ENCODE measurements at regions not wholly inside any gene's neighbourhood (a gene's known extent, or its start where the extent isn't known, plus 50 kb on each side); places are given as distances from the start of the nearest gene placed in this dataset.
A peak's percentile ranks its signal among the peaks of the same experiment; 100 is the strongest.

DNA sequence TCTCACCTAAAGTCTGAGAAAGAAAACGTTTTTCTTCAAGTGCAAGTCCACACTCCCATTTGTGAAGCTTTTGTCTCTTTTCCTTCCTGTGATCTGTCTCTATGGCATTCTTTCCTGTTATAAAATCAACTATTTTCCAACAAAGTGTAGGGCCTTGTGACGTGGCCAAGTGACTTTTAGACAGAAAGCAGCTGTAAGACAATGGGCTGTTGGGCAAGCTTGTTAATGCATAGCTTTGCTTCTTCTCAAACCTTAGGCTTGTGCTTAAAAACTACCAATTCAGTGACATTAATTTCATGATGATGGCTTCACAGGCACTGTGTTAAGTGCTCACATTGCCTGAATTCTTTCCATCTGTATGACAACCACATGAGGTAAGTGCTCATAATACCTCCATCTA is 83.5 kb downstream of the VCY1B start:
- Mint-ChIP-seq H3K9me3 (no peaks in the 10 kb centered on the region), H3K27me3 (no peaks in the 10 kb centered on the region), H3K27ac (no peak overlapping the region), H3K4me3 (no peak overlapping the region), H3K36me3 (no peaks in the 10 kb centered on the region), H3K4me1 (ENCODE audit: low read depth) (peaks cover 4% of the 10 kb centered on the region)
- intact Hi-C loops (cut with micrococcal nuclease): no loop called here
- POLR2A ChIA-PET: no interaction called here
- no peak for DNase-seq
- CTCF ChIA-PET: no interaction called here

DNA sequence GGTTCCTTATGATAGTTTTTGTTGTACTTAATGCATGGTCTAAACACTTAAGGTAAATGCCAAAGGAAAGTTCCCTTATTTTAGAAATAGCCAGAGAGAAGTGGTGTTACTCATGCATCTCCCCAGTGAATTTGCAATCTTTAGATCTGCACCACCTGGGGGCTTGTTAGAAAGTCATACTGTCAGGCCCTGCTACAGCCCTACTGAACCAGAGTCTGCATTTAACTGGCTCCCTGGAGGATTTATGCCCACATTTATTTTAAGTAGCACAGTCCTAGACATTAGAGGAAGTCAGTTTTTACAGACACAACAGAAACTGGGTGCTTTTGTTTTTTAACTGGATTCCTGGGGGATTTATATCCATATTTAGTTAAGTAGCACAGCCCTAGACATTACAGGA is 89.6 kb downstream of the VCY1B start:
- H3K4me3 Mint-ChIP-seq: no peak overlapping the region
- no peak for DNase-seq
- H3K27ac Mint-ChIP-seq: no peak overlapping the region
- H3K27me3 Mint-ChIP-seq: no peaks in the 10 kb centered on the region
- no peaks in the 10 kb centered on the region for H3K9me3 Mint-ChIP-seq
- CTCF ChIA-PET: no interaction called here
- POLR2A ChIA-PET: no interaction called here
- intact Hi-C loops (cut with micrococcal nuclease): no loop called here
- no peaks in the 10 kb centered on the region for H3K36me3 Mint-ChIP-seq
- peaks cover 4% of the 10 kb centered on the region for H3K4me1 Mint-ChIP-seq (ENCODE audit: low read depth)

DNA sequence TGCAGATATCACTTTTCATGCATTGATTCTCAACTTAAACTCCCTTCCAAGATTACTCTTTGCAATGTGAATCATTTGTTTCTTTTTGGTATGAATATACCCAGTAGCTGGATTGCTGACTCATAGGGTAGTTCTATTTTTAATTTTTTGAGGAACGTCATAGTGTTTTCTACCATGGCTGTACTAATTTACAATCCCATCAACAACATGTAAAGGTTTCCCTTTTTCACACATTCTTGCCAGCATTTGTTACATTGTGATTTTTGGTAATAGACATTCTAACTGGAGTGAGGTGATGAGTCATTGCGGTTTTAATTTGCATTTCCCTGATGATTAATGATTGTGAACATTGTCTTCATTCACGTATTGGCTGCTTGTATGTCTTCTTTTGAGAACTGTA is 126.7 kb downstream of the VCY1B start:
- Mint-ChIP-seq H3K36me3 (no peaks in the 10 kb centered on the region), H3K4me1 (ENCODE audit: low read depth) (peaks cover 11% of the 10 kb centered on the region), H3K9me3 (no peaks in the 10 kb centered on the region), H3K4me3 (peak overlapping the region; percentile 2), H3K27me3 (peaks cover 2% of the 10 kb centered on the region), H3K27ac (peak overlapping the region; percentile 14)
- ChIA-PET CTCF (no interaction called here), POLR2A (interaction anchor here (1.1 kb wide), 1 partner anchor 162 kb away, joined by 3 read pairs; no protein-coding TSS in a partner anchor)
- no peak for DNase-seq
- intact Hi-C loops (cut with micrococcal nuclease): loop anchor here (1.0 to 10.0 kb wide), 6 partner anchors 53 to 428 kb away; no protein-coding TSS in a partner anchor

DNA sequence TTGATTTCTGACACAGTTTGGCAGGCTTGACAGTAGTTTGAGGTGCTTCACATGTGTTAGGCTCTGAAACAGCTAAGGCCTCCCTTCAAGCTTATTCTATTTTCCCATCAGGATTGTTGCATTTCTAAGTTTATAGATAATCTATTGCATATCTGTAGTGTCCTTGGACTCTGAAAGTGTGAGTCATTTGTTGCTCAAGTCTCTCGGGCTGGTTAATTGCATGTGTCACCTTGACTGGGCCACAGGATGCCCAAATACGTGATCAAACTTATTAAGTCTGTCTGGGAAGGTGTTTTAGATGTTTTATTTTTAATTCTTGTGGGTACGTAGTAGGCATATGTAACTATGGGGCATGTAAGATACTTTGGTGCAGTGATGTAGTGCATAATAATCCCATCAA is 166.0 kb downstream of the VCY1B start:
- no peaks in the 10 kb centered on the region for H3K36me3 Mint-ChIP-seq
- no peaks in the 10 kb centered on the region for H3K27me3 Mint-ChIP-seq
- H3K4me3 Mint-ChIP-seq: no peak overlapping the region
- no peak for DNase-seq
- ChIA-PET POLR2A (no interaction called here), CTCF (no interaction called here)
- intact Hi-C loops (cut with micrococcal nuclease): no loop called here
- no peaks in the 10 kb centered on the region for H3K9me3 Mint-ChIP-seq
- no peaks in the 10 kb centered on the region for H3K4me1 Mint-ChIP-seq (ENCODE audit: low read depth)
- H3K27ac Mint-ChIP-seq: no peak overlapping the region

DNA sequence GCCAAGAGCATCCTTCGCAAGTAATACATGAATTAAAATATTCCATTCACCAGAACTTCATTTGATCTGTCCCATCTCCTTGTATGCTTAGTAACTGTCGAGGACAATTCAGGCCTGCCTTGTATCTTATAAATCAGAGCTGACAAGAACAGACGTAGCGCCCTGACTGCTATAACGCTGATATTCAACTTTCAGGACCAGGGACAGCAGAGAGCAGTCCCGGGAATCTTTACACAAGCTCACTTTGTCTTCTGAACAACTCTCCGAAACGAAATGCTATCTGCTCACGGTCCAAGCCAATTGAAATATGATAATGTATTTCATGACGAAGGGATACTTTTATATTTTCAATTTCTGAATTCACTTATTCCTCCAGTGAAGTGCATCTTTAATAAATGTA is 175.7 kb downstream of the VCY1B start:
- ChIA-PET POLR2A (no interaction called here), CTCF (no interaction called here)
- Mint-ChIP-seq H3K36me3 (no peaks in the 10 kb centered on the region), H3K27me3 (peaks cover 13% of the 10 kb centered on the region), H3K4me3 (no peak overlapping the region), H3K27ac (no peak overlapping the region), H3K4me1 (ENCODE audit: low read depth) (peaks cover 10% of the 10 kb centered on the region), H3K9me3 (no peaks in the 10 kb centered on the region)
- DNase-seq: no peak
- intact Hi-C loops (cut with micrococcal nuclease): no loop called here

DNA sequence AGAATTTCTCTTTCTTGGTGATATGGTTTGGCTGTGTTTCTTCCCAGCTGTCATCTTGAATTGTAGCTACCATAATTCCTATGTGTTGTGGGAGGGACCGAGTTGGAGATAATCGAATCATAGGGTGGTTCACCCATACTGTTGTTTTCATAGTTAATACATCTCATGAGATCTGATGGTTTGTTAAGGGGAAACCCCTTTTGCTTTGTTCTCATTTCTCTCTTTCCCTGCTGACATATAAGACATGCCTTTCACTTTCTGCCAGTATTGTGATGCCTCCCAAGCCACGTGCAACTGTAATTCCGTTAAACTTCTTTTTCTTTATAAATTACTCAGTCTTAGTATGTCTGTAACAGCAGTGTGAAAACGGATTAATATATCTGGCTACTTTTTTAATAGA is 179.0 kb downstream of the VCY1B start:
- peaks cover 10% of the 10 kb centered on the region for H3K27me3 Mint-ChIP-seq
- intact Hi-C loops (cut with micrococcal nuclease): loop anchor here (1.0 to 2.0 kb wide), 3 partner anchors 53 to 110 kb away; no protein-coding TSS in a partner anchor
- H3K36me3 Mint-ChIP-seq: no peaks in the 10 kb centered on the region
- CTCF ChIA-PET: no interaction called here
- POLR2A ChIA-PET: no interaction called here
- H3K4me1 Mint-ChIP-seq (ENCODE audit: low read depth): peaks cover 10% of the 10 kb centered on the region
- no peak overlapping the region for H3K27ac Mint-ChIP-seq
- peak; percentile 9 for DNase-seq
- H3K9me3 Mint-ChIP-seq: no peaks in the 10 kb centered on the region
- no peak overlapping the region for H3K4me3 Mint-ChIP-seq

DNA sequence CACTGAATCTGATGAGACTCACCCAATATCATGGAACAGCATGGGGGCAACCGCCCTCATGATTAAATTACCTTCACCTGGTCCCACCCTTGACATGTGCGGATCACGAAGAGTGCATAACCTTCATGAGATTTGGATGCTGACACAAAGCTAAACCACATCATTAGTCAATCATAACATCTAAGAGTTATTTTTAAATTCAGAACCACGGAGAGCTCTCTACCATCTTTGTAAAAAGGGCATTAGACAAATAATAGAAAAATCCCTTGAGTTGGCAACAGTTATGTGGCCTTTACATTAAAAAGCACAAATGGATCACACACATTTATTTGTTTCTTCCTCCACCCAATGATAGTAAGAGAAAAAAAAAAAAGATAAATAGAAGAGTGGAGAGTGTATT is 182.2 kb downstream of the VCY1B start:
- intact Hi-C loops (cut with micrococcal nuclease): no loop called here
- no peak for DNase-seq
- CTCF ChIA-PET: no interaction called here

DNA sequence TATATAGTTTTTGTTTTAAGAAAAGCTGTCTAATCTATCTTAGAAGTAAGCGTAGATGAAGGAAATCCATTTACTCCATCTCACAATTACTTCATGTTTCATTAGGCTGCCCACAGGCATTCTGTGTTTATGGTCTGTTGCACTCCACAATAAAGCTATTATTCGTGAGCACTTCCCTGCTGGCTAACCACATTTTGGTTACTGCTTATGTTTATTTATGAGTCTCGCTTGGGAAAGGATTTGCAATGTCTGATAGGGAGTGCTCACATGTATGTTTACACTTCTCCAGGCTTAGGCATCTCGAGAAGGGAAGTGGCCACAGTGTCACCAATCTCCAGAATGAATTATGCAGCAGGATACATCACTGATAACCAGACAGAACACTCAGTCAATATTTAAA is 190.9 kb downstream of the VCY1B start:
- ChIA-PET CTCF (no interaction called here), POLR2A (no interaction called here)
- H3K4me3 Mint-ChIP-seq: no peak overlapping the region
- DNase-seq: no peak
- no peaks in the 10 kb centered on the region for H3K27me3 Mint-ChIP-seq
- intact Hi-C loops (cut with micrococcal nuclease): no loop called here
- H3K27ac Mint-ChIP-seq: no peak overlapping the region
- no peaks in the 10 kb centered on the region for H3K9me3 Mint-ChIP-seq
- no peaks in the 10 kb centered on the region for H3K36me3 Mint-ChIP-seq
- peaks cover 2% of the 10 kb centered on the region for H3K4me1 Mint-ChIP-seq (ENCODE audit: low read depth)

More for the DNA sequence above, 182.2 kb downstream of the VCY1B start:
- H3K36me3 Mint-ChIP-seq: no peaks in the 10 kb centered on the region
- peaks cover 8% of the 10 kb centered on the region for H3K27me3 Mint-ChIP-seq
- POLR2A ChIA-PET: no interaction called here
- no peak overlapping the region for H3K4me3 Mint-ChIP-seq
- H3K4me1 Mint-ChIP-seq (ENCODE audit: low read depth): peaks cover 10% of the 10 kb centered on the region
- no peak overlapping the region for H3K27ac Mint-ChIP-seq
- no peaks in the 10 kb centered on the region for H3K9me3 Mint-ChIP-seq

DNA sequence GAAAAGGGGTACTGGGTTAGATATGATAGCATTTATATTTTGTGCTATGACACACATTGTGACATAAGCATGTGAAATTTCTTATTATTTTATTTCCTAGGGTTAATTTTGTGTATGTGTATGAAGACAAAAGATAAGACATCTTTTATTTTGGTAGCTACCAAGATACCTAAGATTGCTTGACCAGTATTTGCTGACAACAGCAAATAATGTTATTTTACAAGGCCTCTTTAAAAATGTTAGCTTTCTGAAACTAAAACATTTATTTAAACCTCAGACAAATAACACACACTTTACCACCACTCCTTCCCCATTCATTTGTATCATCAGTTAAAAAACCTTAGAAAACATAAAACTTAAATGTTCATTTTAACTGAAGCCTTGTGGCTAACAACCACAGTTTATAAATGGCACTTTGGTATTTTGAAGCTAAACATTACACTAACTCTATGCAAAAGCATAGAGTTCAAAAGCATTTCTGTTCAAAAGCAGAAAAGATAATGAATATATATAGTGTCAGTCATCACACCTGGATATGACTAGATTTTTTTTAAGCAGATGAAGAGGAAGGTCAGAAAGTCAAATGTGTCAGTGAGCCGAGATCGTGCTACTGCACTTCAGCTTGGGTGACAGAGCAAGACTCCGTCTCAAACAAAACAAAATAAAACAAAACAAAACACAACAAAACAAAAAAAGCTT is 193.0 kb downstream of the VCY1B start:
- H3K36me3 Mint-ChIP-seq: no peaks in the 10 kb centered on the region
- H3K27me3 Mint-ChIP-seq: no peaks in the 10 kb centered on the region
- intact Hi-C loops (cut with micrococcal nuclease): no loop called here
- no peak for DNase-seq
- no peak overlapping the region for H3K27ac Mint-ChIP-seq
- H3K9me3 Mint-ChIP-seq: no peaks in the 10 kb centered on the region
- no peak overlapping the region for H3K4me3 Mint-ChIP-seq
- H3K4me1 Mint-ChIP-seq (ENCODE audit: low read depth): peaks cover 2% of the 10 kb centered on the region
- ChIA-PET POLR2A (no interaction called here), CTCF (no interaction called here)

DNA sequence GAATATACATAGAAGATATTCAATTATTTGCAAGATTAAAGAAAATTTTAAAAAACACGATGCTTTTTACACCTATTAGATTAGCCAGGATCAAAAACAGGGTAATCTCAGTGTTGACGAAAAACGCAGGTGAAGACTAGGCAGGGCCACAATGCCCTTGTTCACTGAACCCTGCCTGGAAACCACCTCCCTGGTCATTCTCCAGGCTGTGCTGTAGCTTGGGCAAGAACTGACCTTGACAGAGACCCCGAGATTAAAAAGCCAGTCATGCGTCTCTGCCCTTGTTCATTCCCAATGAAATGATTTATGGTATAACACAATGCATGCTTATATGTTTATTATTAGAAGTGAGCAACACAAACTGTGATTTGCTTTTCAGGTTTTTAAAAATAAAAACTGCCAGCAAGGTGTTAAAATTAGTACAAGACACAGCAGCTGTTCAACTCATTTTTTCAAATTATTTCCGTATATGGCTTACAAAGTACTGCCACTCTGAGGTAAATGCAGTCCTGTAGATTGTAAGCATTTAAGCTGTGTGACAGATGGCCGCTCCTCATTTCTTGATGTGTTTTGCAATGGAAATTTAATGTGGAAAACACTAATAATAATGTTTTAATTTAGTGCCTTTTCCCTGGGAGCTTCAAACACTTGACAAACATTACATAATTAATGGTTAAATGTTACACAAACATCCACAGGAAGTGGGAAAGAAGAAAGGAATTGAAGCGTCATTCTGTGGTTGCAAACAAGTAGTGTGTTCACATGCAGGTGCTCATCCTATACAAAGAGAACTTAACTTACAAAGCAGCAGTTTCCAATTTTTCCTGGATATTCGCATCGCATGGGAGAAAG is 200.2 kb downstream of the VCY1B start:
- intact Hi-C loops (cut with micrococcal nuclease): loop anchor here (2.0 kb wide), 2 partner anchors 45 to 73 kb away; no protein-coding TSS in a partner anchor
- POLR2A ChIA-PET: no interaction called here
- no peaks in the 10 kb centered on the region for H3K9me3 Mint-ChIP-seq

DNA sequence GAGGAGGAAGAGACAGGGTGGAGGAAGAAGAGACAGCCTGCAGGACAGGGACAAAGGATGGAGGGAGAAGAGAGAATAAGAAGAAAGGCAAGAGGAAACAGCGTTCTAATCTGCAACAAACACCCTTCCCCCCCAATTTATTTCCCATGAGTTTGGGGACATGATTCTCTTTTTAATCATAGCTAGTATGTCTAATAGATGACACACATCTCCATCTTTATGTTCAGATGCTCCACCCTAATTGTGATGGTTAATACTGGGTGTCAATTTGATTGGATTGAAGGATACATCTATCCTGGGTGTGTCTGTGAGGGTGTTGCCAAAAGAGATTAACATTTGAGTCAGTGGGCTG is 200.8 kb downstream of the VCY1B start:
- Mint-ChIP-seq H3K27ac (peak overlapping the region; percentile 43), H3K9me3 (no peaks in the 10 kb centered on the region), H3K4me1 (ENCODE audit: low read depth) (peaks cover 22% of the 10 kb centered on the region), H3K36me3 (no peaks in the 10 kb centered on the region), H3K27me3 (no peaks in the 10 kb centered on the region), H3K4me3 (no peak overlapping the region)
- intact Hi-C loops (cut with micrococcal nuclease): loop anchor here (2.0 kb wide), 2 partner anchors 44 to 74 kb away; no protein-coding TSS in a partner anchor
- DNase-seq: no peak
- POLR2A ChIA-PET: no interaction called here
- CTCF ChIA-PET: no interaction called here

More for the DNA sequence above, 200.2 kb downstream of the VCY1B start:
- Mint-ChIP-seq H3K27me3 (no peaks in the 10 kb centered on the region), H3K36me3 (no peaks in the 10 kb centered on the region), H3K4me3 (no peak overlapping the region), H3K4me1 (ENCODE audit: low read depth) (peaks cover 22% of the 10 kb centered on the region), H3K27ac (peak overlapping the region; percentile 43)
- no peak for DNase-seq
- CTCF ChIA-PET: no interaction called here

DNA sequence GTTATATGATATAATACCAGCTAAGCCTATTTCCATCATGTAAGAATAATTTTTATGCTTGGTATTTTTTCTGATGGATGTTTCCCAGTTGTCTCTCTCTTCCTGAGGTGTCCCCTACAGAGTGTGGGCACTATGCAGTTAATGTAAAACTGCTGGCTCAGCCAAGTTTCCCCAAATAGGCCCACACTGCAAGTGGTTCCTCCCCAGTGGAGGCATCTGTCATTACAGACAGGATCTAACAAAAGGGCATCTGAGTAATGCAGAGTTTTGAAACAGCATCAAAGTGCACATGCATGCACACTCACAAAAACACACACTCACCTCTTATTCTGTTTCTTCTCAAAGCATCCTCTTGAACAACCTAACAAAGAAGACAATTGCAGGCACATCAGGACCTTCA is 221.0 kb downstream of the VCY1B start:
- DNase-seq: no peak
- Mint-ChIP-seq H3K4me1 (ENCODE audit: low read depth) (no peaks in the 10 kb centered on the region), H3K27me3 (no peaks in the 10 kb centered on the region), H3K4me3 (no peak overlapping the region), H3K27ac (no peak overlapping the region), H3K9me3 (peaks cover 15% of the 10 kb centered on the region), H3K36me3 (no peaks in the 10 kb centered on the region)
- intact Hi-C loops (cut with micrococcal nuclease): no loop called here
- POLR2A ChIA-PET: no interaction called here
- CTCF ChIA-PET: no interaction called here
